WTC11 (cell line): ENCODE measurements at regions not wholly inside any gene's neighbourhood (a gene's known extent, or its start where the extent isn't known, plus 50 kb on each side); places are given as distances from the start of the nearest gene placed in this dataset.

ENCODE experiments used
- ATAC-seq: fragments of 200-7000 bp; cut with Tn5 transposase; 2 replicates; pipeline ENCODE4 v1.10.0; 2021; ENCODE audit warnings: mild to moderate bottlenecking, moderate library complexity
- CTCF ChIA-PET: fragments of 300-600 bp; sonication (Branson Sonifier 250); formaldehyde crosslinking; loops from one replicate; lab custom pipeline; 2021; ENCODE audit warnings: antibody characterized with exemption; lab: Charles Lee
- POLR2A ChIA-PET: fragments of 350-600 bp; sonication (Branson Sonifier 250); formaldehyde crosslinking; loops from one replicate; lab custom pipeline; 2021; ENCODE audit warnings: antibody characterized with exemption; lab: Charles Lee
- DNase-seq: peaks from one replicate; pipeline ENCODE4 v3.0.0; 2021; ENCODE audit warnings: low spot score
- H3K27ac Mint-ChIP-seq: 2 replicates; pipeline ENCODE4 v1.8.0; 2021; ENCODE audit warnings: mixed read lengths
- H3K27me3 Mint-ChIP-seq: 2 replicates; pipeline ENCODE4 v1.8.0; 2021; ENCODE audit warnings: low read depth, mild to moderate bottlenecking, moderate library complexity, mixed read lengths
- H3K36me3 Mint-ChIP-seq: 2 replicates; pipeline ENCODE4 v1.8.0; 2021; ENCODE audit warnings: mixed read lengths
- H3K4me1 Mint-ChIP-seq: 2 replicates; pipeline ENCODE4 v1.8.0; 2022; ENCODE audit warnings: mixed read lengths
- H3K4me3 Mint-ChIP-seq: 2 replicates; pipeline ENCODE4 v1.8.0; 2021; ENCODE audit warnings: mild to moderate bottlenecking, moderate library complexity, mixed read lengths
- H3K9me3 Mint-ChIP-seq: 2 replicates; pipeline ENCODE4 v1.8.0; 2021; ENCODE audit warnings: mixed read lengths
- ATF6 ChIP-seq: sonication (generic); formaldehyde crosslinking; IDR thresholded peaks from 2 replicates; pipeline ENCODE4 v1.8.1; 2023; ENCODE audit warnings: mild to moderate bottlenecking, missing genetic modification reagents
- ERG ChIP-seq: fragments of 250-450 bp; sonication (Bioruptor Pico); IDR thresholded peaks from 2 replicates; pipeline ENCODE4 v1.8.0; 2021; ENCODE audit warnings: mild to moderate bottlenecking
- FOXJ3 ChIP-seq: sonication (generic); formaldehyde crosslinking; IDR thresholded peaks from 2 replicates; pipeline ENCODE4 v1.9.0; 2021; ENCODE audit warnings: missing genetic modification reagents, mild to moderate bottlenecking, borderline replicate concordance
- GRHL2 ChIP-seq: fragments of 250-450 bp; sonication (Bioruptor Pico); IDR thresholded peaks from 2 replicates; pipeline ENCODE4 v1.8.0; 2022; ENCODE audit warnings: mild to moderate bottlenecking, moderate library complexity; ENCODE audit not compliant: insufficient replicate concordance, severe bottlenecking
- NFYB ChIP-seq: sonication (generic); formaldehyde crosslinking; conservative IDR thresholded peaks from 2 replicates; pipeline ENCODE4 v1.8.0; 2022; ENCODE audit warnings: low read depth, missing genetic modification reagents
- RELA ChIP-seq: sonication (generic); formaldehyde crosslinking; IDR thresholded peaks from 2 replicates; pipeline ENCODE4 v1.8.1; 2022; ENCODE audit warnings: missing genetic modification reagents, mild to moderate bottlenecking, borderline replicate concordance
- RORB ChIP-seq: fragments of 250-450 bp; sonication (Bioruptor Pico); IDR thresholded peaks from 2 replicates; pipeline ENCODE4 v1.9.0; 2021; ENCODE audit warnings: mild to moderate bottlenecking
- TP53 ChIP-seq: sonication (generic); formaldehyde crosslinking; IDR thresholded peaks from 2 replicates; pipeline ENCODE4 v1.8.1; 2023; ENCODE audit warnings: mild to moderate bottlenecking, missing genetic modification reagents
- ZMAT4 ChIP-seq: fragments of 250-450 bp; sonication (Bioruptor Pico); IDR thresholded peaks from 2 replicates; pipeline ENCODE4 v1.9.0; 2021; ENCODE audit warnings: mild to moderate bottlenecking
- ZNF396 ChIP-seq: fragments of 250-450 bp; sonication (Bioruptor Pico); IDR thresholded peaks from 2 replicates; pipeline ENCODE4 v1.8.0; 2021; ENCODE audit warnings: mild to moderate bottlenecking, moderate library complexity, borderline replicate concordance
- ZNF423 ChIP-seq: fragments of 250-450 bp; sonication (Bioruptor Pico); IDR thresholded peaks from 2 replicates; pipeline ENCODE4 v2.1.2; 2022; ENCODE audit warnings: mild to moderate bottlenecking, moderate library complexity
- ZNF512 ChIP-seq: sonication (generic); formaldehyde crosslinking; IDR thresholded peaks from 2 replicates; pipeline ENCODE4 v1.8.1; 2022; ENCODE audit warnings: missing genetic modification reagents, borderline replicate concordance
- TF ChIP-seq, protein P1 (sequence below): sonication (generic); formaldehyde crosslinking; IDR thresholded peaks from 2 replicates; pipeline ENCODE4 v1.8.0; 2023; ENCODE audit warnings: mild to moderate bottlenecking, missing genetic modification reagents
- TF ChIP-seq, protein P2 (sequence below): fragments of 200-600 bp; IDR thresholded peaks from 2 replicates; pipeline ENCODE4 v1.8.0; 2022; ENCODE audit warnings: antibody characterized with exemption
- TF ChIP-seq, protein P3 (sequence below): sonication (generic); formaldehyde crosslinking; IDR thresholded peaks from 2 replicates; pipeline ENCODE4 v1.8.0; 2023; ENCODE audit warnings: missing genetic modification reagents, mild to moderate bottlenecking, borderline replicate concordance
- TF ChIP-seq, protein P4 (sequence below): fragments of 250-450 bp; sonication (Bioruptor Pico); IDR thresholded peaks from 2 replicates; pipeline ENCODE4 v1.9.0; 2021; ENCODE audit warnings: mild to moderate bottlenecking, borderline replicate concordance

- TF ChIP-seq, protein P1, sequence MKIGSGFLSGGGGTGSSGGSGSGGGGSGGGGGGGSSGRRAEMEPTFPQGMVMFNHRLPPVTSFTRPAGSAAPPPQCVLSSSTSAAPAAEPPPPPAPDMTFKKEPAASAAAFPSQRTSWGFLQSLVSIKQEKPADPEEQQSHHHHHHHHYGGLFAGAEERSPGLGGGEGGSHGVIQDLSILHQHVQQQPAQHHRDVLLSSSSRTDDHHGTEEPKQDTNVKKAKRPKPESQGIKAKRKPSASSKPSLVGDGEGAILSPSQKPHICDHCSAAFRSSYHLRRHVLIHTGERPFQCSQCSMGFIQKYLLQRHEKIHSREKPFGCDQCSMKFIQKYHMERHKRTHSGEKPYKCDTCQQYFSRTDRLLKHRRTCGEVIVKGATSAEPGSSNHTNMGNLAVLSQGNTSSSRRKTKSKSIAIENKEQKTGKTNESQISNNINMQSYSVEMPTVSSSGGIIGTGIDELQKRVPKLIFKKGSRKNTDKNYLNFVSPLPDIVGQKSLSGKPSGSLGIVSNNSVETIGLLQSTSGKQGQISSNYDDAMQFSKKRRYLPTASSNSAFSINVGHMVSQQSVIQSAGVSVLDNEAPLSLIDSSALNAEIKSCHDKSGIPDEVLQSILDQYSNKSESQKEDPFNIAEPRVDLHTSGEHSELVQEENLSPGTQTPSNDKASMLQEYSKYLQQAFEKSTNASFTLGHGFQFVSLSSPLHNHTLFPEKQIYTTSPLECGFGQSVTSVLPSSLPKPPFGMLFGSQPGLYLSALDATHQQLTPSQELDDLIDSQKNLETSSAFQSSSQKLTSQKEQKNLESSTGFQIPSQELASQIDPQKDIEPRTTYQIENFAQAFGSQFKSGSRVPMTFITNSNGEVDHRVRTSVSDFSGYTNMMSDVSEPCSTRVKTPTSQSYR (CRISPR knock-in tag) = no peak
- TF ChIP-seq, protein P2, sequence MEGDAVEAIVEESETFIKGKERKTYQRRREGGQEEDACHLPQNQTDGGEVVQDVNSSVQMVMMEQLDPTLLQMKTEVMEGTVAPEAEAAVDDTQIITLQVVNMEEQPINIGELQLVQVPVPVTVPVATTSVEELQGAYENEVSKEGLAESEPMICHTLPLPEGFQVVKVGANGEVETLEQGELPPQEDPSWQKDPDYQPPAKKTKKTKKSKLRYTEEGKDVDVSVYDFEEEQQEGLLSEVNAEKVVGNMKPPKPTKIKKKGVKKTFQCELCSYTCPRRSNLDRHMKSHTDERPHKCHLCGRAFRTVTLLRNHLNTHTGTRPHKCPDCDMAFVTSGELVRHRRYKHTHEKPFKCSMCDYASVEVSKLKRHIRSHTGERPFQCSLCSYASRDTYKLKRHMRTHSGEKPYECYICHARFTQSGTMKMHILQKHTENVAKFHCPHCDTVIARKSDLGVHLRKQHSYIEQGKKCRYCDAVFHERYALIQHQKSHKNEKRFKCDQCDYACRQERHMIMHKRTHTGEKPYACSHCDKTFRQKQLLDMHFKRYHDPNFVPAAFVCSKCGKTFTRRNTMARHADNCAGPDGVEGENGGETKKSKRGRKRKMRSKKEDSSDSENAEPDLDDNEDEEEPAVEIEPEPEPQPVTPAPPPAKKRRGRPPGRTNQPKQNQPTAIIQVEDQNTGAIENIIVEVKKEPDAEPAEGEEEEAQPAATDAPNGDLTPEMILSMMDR = no peak
- TF ChIP-seq ZNF512 (CRISPR knock-in tag) (no peak), NFYB (CRISPR knock-in tag) (no peak), ZNF423 (CRISPR knock-in tag) (no peak), RORB (no peak), FOXJ3 (CRISPR knock-in tag) (no peak), ATF6 (no peak), RELA (no peak), TP53 (no peak), ZMAT4 (CRISPR knock-in tag) (no peak)
These were observed 74.4 kb upstream of the DYNLT3 start (continued) for GRCh38 chrX:37921758-37922157.

DNA sequence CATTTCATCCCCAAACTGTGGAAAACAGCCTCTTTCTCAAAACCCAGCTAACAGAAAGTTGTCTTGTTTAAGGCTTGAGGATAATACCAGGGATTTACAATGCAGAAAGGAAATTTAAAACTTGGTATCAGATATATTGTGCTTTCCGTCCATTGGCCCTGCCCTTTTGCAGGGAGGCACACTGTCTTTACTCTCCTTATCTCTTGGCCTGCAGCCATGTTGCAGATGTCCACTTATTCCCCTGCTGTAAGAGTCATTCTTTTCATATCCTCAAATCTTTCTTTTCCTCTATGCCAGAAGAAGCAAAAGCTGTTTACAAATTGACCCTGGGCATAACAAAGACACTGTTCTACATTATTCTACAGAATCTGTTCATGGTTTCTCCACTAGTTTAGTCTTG lies 75.6 kb upstream of the DYNLT3 start:
- Mint-ChIP-seq H3K9me3 (peaks cover 13% of the 10 kb centered on the region), H3K36me3 (no peaks in the 10 kb centered on the region; the same call in 1 of the 2 replicates), H3K27ac (no peak overlapping the region), H3K4me3 (no peak overlapping the region), H3K27me3 (no peaks in the 10 kb centered on the region), H3K4me1 (no peaks in the 10 kb centered on the region)
- POLR2A ChIA-PET = no interaction called here
- DNase-seq (no peak), ATAC-seq (no peak)
- CTCF ChIA-PET = interaction anchor here (1.1 kb wide), 1 partner anchor 98 kb away, joined by 3 read pairs; no protein-coding TSS in a partner anchor
- TF ChIP-seq ZNF396 (CRISPR knock-in tag) (no peak), GRHL2 (CRISPR knock-in tag) (no peak), ERG (CRISPR knock-in tag) (no peak)
- TF ChIP-seq, protein P3, sequence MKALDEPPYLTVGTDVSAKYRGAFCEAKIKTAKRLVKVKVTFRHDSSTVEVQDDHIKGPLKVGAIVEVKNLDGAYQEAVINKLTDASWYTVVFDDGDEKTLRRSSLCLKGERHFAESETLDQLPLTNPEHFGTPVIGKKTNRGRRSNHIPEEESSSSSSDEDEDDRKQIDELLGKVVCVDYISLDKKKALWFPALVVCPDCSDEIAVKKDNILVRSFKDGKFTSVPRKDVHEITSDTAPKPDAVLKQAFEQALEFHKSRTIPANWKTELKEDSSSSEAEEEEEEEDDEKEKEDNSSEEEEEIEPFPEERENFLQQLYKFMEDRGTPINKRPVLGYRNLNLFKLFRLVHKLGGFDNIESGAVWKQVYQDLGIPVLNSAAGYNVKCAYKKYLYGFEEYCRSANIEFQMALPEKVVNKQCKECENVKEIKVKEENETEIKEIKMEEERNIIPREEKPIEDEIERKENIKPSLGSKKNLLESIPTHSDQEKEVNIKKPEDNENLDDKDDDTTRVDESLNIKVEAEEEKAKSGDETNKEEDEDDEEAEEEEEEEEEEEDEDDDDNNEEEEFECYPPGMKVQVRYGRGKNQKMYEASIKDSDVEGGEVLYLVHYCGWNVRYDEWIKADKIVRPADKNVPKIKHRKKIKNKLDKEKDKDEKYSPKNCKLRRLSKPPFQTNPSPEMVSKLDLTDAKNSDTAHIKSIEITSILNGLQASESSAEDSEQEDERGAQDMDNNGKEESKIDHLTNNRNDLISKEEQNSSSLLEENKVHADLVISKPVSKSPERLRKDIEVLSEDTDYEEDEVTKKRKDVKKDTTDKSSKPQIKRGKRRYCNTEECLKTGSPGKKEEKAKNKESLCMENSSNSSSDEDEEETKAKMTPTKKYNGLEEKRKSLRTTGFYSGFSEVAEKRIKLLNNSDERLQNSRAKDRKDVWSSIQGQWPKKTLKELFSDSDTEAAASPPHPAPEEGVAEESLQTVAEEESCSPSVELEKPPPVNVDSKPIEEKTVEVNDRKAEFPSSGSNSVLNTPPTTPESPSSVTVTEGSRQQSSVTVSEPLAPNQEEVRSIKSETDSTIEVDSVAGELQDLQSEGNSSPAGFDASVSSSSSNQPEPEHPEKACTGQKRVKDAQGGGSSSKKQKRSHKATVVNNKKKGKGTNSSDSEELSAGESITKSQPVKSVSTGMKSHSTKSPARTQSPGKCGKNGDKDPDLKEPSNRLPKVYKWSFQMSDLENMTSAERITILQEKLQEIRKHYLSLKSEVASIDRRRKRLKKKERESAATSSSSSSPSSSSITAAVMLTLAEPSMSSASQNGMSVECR (CRISPR knock-in tag) = no peak
- TF ChIP-seq, protein P4, sequence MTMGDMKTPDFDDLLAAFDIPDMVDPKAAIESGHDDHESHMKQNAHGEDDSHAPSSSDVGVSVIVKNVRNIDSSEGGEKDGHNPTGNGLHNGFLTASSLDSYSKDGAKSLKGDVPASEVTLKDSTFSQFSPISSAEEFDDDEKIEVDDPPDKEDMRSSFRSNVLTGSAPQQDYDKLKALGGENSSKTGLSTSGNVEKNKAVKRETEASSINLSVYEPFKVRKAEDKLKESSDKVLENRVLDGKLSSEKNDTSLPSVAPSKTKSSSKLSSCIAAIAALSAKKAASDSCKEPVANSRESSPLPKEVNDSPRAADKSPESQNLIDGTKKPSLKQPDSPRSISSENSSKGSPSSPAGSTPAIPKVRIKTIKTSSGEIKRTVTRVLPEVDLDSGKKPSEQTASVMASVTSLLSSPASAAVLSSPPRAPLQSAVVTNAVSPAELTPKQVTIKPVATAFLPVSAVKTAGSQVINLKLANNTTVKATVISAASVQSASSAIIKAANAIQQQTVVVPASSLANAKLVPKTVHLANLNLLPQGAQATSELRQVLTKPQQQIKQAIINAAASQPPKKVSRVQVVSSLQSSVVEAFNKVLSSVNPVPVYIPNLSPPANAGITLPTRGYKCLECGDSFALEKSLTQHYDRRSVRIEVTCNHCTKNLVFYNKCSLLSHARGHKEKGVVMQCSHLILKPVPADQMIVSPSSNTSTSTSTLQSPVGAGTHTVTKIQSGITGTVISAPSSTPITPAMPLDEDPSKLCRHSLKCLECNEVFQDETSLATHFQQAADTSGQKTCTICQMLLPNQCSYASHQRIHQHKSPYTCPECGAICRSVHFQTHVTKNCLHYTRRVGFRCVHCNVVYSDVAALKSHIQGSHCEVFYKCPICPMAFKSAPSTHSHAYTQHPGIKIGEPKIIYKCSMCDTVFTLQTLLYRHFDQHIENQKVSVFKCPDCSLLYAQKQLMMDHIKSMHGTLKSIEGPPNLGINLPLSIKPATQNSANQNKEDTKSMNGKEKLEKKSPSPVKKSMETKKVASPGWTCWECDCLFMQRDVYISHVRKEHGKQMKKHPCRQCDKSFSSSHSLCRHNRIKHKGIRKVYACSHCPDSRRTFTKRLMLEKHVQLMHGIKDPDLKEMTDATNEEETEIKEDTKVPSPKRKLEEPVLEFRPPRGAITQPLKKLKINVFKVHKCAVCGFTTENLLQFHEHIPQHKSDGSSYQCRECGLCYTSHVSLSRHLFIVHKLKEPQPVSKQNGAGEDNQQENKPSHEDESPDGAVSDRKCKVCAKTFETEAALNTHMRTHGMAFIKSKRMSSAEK = no peak
